GM12878 (cell line): ENCODE measurements at regions not wholly inside any gene's neighbourhood (a gene's known extent, or its start where the extent isn't known, plus 50 kb on each side); places are given as distances from the start of the nearest gene placed in this dataset.

ENCODE experiments used
- ATAC-seq: fragments of 200-7000 bp; cut with Tn5 transposase; 3 replicates; pipeline ENCODE4 v1.9.1; 2020; ENCODE audit warnings: mild to moderate bottlenecking, moderate library complexity
- BruUV-seq: library from RNA; stranded (reverse); fragments of 400-500 nt; replicated peaks from 2 replicates; lab custom pipeline; 2021; lab: Mats Ljungman, UMichigan
- CTCF ChIA-PET: fragments of 300-600 bp; sonication (Branson Sonifier 250); formaldehyde crosslinking; extraction: SDS; loops from one replicate; lab custom pipeline; 2021; ENCODE audit warnings: inconsistent platforms; lab: Yijun Ruan, JAX
- POLR2A ChIA-PET: fragments of 350-600 bp; formaldehyde crosslinking; extraction: SDS; loops from one replicate; lab custom pipeline; 2021; ENCODE audit warnings: inconsistent platforms; lab: Charles Lee
- RAD21 ChIA-PET: fragments of 300-600 bp; sonication (Branson Sonifier 250); formaldehyde crosslinking; loops from one replicate; lab custom pipeline; 2023; ENCODE audit warnings: antibody characterized with exemption; ENCODE audit not compliant: unreplicated experiment; lab: Charles Lee
- SMC1A ChIA-PET: fragments of 300-600 bp; sonication (Branson Sonifier 250); formaldehyde crosslinking; loops from one replicate; lab custom pipeline; 2023; ENCODE audit not compliant: unreplicated experiment, uncharacterized antibody; lab: Charles Lee
- DNase-seq: peaks from one replicate; pipeline ENCODE4 v3.0.0-alpha.2; 2011; ENCODE audit warnings: low read depth, low spot score
- FAIRE-seq: peaks from 3 replicates; lab custom pipeline; 2011; peaks lifted over from hg19 to GRCh38; lab: Jason Lieb, UNC
- H2AFZ ChIP-seq: 2 replicates; pipeline ENCODE4 v1.6.0; 2011; ENCODE audit warnings: low read depth, low read length, control low read depth; ENCODE audit not compliant: control insufficient read depth
- H3K27ac ChIP-seq: 2 replicates; pipeline ENCODE4 v1.5.1; 2011; ENCODE audit warnings: control low read depth; ENCODE audit not compliant: control insufficient read depth, insufficient read depth
- H3K27me3 ChIP-seq, 2 experiments: replicated peaks in 1 of 2; 2 replicates each; pipeline versions ENCODE4 v1.6.0 to v1.6.1; 2011; ENCODE audit warnings: low read length in 1 of 2; ENCODE audit not compliant: control insufficient read depth in 2 of 2, insufficient read depth in 2 of 2
- H3K36me3 ChIP-seq, 2 experiments: 2 replicates each; pipeline ENCODE4 v1.5.1; 2011; ENCODE audit warnings: low read length in 1 of 2; ENCODE audit not compliant: control insufficient read depth in 2 of 2, insufficient read depth in 2 of 2
- H3K4me1 ChIP-seq: 2 replicates; pipeline ENCODE4 v1.6.1; 2011; ENCODE audit warnings: mild to moderate bottlenecking, low read length, moderate library complexity, mixed read lengths; ENCODE audit not compliant: control insufficient read depth, insufficient read depth
- H3K4me2 ChIP-seq: 2 replicates; pipeline ENCODE4 v1.6.0; 2011; ENCODE audit warnings: control low read depth; ENCODE audit not compliant: control insufficient read depth, insufficient read depth
- H3K4me3 ChIP-seq: fragments of 200-600 bp; sonication (generic); 2 replicates; pipeline ENCODE4 v1.5.1; 2016
- H3K79me2 ChIP-seq: 2 replicates; pipeline ENCODE4 v1.6.0; 2011; ENCODE audit warnings: low read length; ENCODE audit not compliant: control insufficient read depth, insufficient read depth
- H3K9ac ChIP-seq: 2 replicates; pipeline ENCODE4 v1.8.0; 2011; ENCODE audit warnings: low read length, control low read depth, mixed read lengths; ENCODE audit not compliant: control insufficient read depth, insufficient read depth
- H3K9me3 ChIP-seq: replicated peaks from 3 replicates; pipeline ENCODE4 v1.5.1; 2011; ENCODE audit warnings: mild to moderate bottlenecking, low read length; ENCODE audit not compliant: control insufficient read depth, insufficient read depth
- H4K20me1 ChIP-seq: 2 replicates; pipeline ENCODE4 v1.6.0; 2011; ENCODE audit not compliant: control insufficient read depth, insufficient read depth
- CBX3 ChIP-seq: fragments of 200-600 bp; sonication (generic); IDR thresholded peaks from 2 replicates; pipeline ENCODE4 v1.6.1; 2016; ENCODE audit warnings: low read depth, borderline replicate concordance
- CEBPB ChIP-seq, 2 experiments: fragments of 150-350 bp in 1 of 2; IDR thresholded peaks; 2 replicates each; pipeline ENCODE4 v1.6.1; 2012 to 2014; ENCODE audit warnings: low read depth in 2 of 2, low read length in 2 of 2, borderline replicate concordance in 1 of 2, inconsistent platforms in 1 of 2
- FOXK2 ChIP-seq: fragments of 450-650 bp; IDR thresholded peaks from 2 replicates; pipeline ENCODE4 v1.6.1; 2017; ENCODE audit warnings: mild to moderate bottlenecking, moderate library complexity
- HDAC2 ChIP-seq: fragments of 200-600 bp; sonication (generic); IDR thresholded peaks from 2 replicates; pipeline ENCODE4 v1.6.1; 2017
- KDM1A ChIP-seq: fragments of 200-600 bp; sonication (generic); IDR thresholded peaks from 2 replicates; pipeline ENCODE4 v1.6.1; 2016; ENCODE audit warnings: borderline replicate concordance
- MXI1 ChIP-seq: fragments of 150-350 bp; IDR thresholded peaks from 2 replicates; pipeline ENCODE4 v1.6.1; 2011; ENCODE audit warnings: low read depth, mild to moderate bottlenecking, inconsistent platforms, low read length, improper control_type of control experiment
- RCOR1 ChIP-seq: conservative IDR thresholded peaks from 2 replicates; pipeline ENCODE4 v1.6.1; 2012; ENCODE audit warnings: low read depth, low read length, improper control_type of control experiment
- ZBTB11 ChIP-seq: fragments of 450-650 bp; formaldehyde crosslinking; IDR thresholded peaks from 2 replicates; pipeline ENCODE4 v1.5.0; 2022; ENCODE audit warnings: mild to moderate bottlenecking, missing genetic modification characterization
- WGBS: methylation state at CpG from one replicate; pipeline ENCODE4 v1.1.6; 2016; ENCODE audit warnings: low lambda C conversion rate; ENCODE audit not compliant: insufficient replicate concordance, insufficient coverage; ENCODE audit errors: missing lambda C conversion rate; 5-methylcytosine and 5-hydroxymethylcytosine counted together
- in situ Hi-C: fragments of 300-500 bp; cut with MboI; formaldehyde crosslinking; loops from 9 replicates; pipeline ENCODE4 v1.14.3; 2018; ENCODE audit warnings: mixed read lengths
- intact Hi-C: fragments of 100-400 bp; cut with micrococcal nuclease; formaldehyde crosslinking; loops from one replicate; pipeline ENCODE4 v1.14.2; 2022; ENCODE audit not compliant: unreplicated experiment

- no peak for TF ChIP-seq FOXK2
- TF ChIP-seq CEBPB (IDR thresholded peaks at IDR 0.05; ENCODE audit: borderline replicate concordance in 1 of 2, low read depth in 2 of 2, low read length in 2 of 2) = no peak
- no peak for TF ChIP-seq KDM1A
- TF ChIP-seq CBX3 = no peak
Measured at GRCh38 chr4:116734178-116734577, 351.2 kb downstream of the TRAM1L1 start (continued).

DNA sequence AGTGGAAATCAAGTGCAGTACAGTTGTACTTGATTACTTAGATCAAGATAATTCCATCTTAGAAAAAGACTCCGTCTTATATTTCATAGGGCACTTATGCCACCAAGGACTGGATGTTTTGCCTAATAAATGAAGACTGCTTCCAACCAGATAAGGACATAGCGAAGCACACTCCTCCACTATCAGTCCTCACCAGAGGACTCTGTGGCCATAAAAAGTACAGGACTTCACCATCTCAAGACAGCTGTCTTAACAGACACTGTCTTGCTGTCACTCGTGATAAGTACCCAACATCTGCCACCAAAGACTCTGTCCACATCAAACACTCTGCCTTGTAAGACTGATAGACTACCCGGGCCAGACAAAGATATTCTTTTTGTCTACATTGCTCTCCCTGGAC, 352.0 kb downstream of the TRAM1L1 start:
- 8% methylated on average over 4 of the region's 4 CpGs for WGBS
- no peak overlapping the region for H2AFZ ChIP-seq
- H3K27me3 ChIP-seq = no peaks in the 10 kb centered on the region
- H3K4me3 ChIP-seq = no peak overlapping the region
- H3K4me2 ChIP-seq = no peak overlapping the region
- no peak for FAIRE-seq
- in situ Hi-C loops = no loop called here
- no peak for ATAC-seq
- no TSS peak for BruUV-seq
- H3K4me1 ChIP-seq = no peaks in the 10 kb centered on the region
- ChIA-PET RAD21 (no interaction called here), POLR2A (no interaction called here), CTCF (no interaction called here), SMC1A (no interaction called here)
- TF ChIP-seq RCOR1 (no peak), MXI1 (no peak)
- DNase-seq = no peak
- H3K79me2 ChIP-seq = no peaks in the 10 kb centered on the region
- no peaks in the 10 kb centered on the region for H3K36me3 ChIP-seq
- H4K20me1 ChIP-seq = no peaks in the 10 kb centered on the region
- no peak overlapping the region for H3K27ac ChIP-seq
- intact Hi-C loops = no loop called here
- H3K9ac ChIP-seq = no peak overlapping the region
- no peaks in the 10 kb centered on the region for H3K9me3 ChIP-seq

DNA sequence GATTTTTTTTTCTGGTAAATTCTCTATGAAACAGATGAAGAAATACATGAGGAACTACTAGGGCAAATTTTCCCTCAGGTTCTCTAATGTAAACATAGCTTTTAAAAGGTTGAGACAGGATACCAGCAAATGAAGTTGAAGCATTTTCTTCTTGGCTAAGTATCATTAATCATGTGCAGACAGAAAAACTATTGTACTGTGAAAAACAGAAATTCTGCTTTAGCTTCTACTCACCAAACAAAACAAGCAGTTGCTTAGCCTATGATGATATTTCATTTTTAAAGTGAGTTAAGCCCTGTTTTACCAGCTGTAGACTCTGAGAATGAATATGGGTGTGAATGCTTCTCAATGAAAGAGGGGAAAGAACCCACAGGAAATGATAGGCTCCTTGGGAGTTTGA, 358.9 kb downstream of the TRAM1L1 start:
- no peak for FAIRE-seq
- CTCF ChIA-PET = no interaction called here
- H2AFZ ChIP-seq = no peak overlapping the region

More for the DNA sequence above, 358.9 kb downstream of the TRAM1L1 start:
- Histone ChIP-seq H3K27me3 (no peaks in the 10 kb centered on the region), H3K4me1 (peaks cover 4% of the 10 kb centered on the region; the same call in 1 of the 2 replicates), H3K9ac (no peak overlapping the region), H3K36me3 (no peaks in the 10 kb centered on the region), H3K79me2 (no peaks in the 10 kb centered on the region), H3K9me3 (no peaks in the 10 kb centered on the region), H4K20me1 (no peaks in the 10 kb centered on the region), H3K27ac (no peak overlapping the region), H3K4me2 (no peak overlapping the region), H3K4me3 (no peak overlapping the region)
- SMC1A ChIA-PET = interaction anchor here (0.7 kb wide), 1 partner anchor 23 kb away, joined by 3 read pairs; no protein-coding TSS in a partner anchor
- TF ChIP-seq ZBTB11 (no peak), HDAC2 (no peak)
- DNase-seq = no peak
- in situ Hi-C loops = no loop called here
- intact Hi-C loops = no loop called here
- RAD21 ChIA-PET = no interaction called here
- BruUV-seq = no TSS peak
- no peak for ATAC-seq
- POLR2A ChIA-PET = no interaction called here
